ENCODE measurements at regions not wholly inside any gene's neighbourhood (a gene's known extent, or its start where the extent isn't known, plus 50 kb on each side); places are given as distances from the start of the nearest gene placed in this dataset.

- no peak overlapping the region for H3K4me3 ChIP-seq (replicated peaks; ENCODE audit: insufficient read depth, low read length)
- H3K27ac ChIP-seq (replicated peaks) = no peak overlapping the region
- H3K27me3 ChIP-seq (ENCODE audit: insufficient read depth, poor library complexity, severe bottlenecking) = no peaks in the 10 kb centered on the region
- TF ChIP-seq, protein P1, sequence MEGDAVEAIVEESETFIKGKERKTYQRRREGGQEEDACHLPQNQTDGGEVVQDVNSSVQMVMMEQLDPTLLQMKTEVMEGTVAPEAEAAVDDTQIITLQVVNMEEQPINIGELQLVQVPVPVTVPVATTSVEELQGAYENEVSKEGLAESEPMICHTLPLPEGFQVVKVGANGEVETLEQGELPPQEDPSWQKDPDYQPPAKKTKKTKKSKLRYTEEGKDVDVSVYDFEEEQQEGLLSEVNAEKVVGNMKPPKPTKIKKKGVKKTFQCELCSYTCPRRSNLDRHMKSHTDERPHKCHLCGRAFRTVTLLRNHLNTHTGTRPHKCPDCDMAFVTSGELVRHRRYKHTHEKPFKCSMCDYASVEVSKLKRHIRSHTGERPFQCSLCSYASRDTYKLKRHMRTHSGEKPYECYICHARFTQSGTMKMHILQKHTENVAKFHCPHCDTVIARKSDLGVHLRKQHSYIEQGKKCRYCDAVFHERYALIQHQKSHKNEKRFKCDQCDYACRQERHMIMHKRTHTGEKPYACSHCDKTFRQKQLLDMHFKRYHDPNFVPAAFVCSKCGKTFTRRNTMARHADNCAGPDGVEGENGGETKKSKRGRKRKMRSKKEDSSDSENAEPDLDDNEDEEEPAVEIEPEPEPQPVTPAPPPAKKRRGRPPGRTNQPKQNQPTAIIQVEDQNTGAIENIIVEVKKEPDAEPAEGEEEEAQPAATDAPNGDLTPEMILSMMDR (IDR thresholded peaks at IDR 0.05; ENCODE audit: insufficient read depth, low read length) = no peak
- TF ChIP-seq GABPA (IDR thresholded peaks at IDR 0.05; ENCODE audit: low read depth) = no peak
- no peak for TF ChIP-seq SPI1 (IDR thresholded peaks at IDR 0.05; ENCODE audit: borderline replicate concordance, low read depth)
- no peak for DNase-seq (ENCODE audit: low read depth in 1 of 2, low spot score in 1 of 2)
Observed at GRCh38 chr18:54509793-54510192, 81.3 kb upstream of the DYNAP start.

DNA sequence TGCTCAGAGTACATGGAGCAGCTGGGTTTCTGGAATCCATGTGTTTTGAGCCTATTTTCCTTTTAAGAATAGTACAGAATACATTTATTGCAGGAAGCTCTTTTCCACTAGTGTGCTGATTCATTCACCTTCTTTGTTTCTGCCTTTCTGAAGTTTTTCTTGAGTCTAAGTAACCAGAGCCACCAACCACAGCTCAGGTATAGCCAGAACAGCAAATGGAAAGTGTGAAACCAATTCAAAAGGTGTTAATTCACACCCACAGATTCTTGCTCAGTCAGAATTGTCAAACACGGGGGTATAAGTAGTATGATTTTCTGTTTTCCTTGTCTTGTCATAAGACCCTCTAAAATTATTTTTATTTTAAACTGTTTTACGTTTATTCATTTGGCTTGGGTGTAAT is 75.9 kb upstream of the DYNAP start:
- TF ChIP-seq REST (IDR thresholded peaks at IDR 0.05; ENCODE audit: insufficient replicate concordance, low read depth) (no peak), GABPA (IDR thresholded peaks at IDR 0.05; ENCODE audit: low read depth) (no peak), SPI1 (IDR thresholded peaks at IDR 0.05; ENCODE audit: borderline replicate concordance, low read depth) (no peak), POLR2AphosphoS5 (IDR thresholded peaks at IDR 0.05; ENCODE audit: low read depth) (no peak)
- TF ChIP-seq, protein P1 (IDR thresholded peaks at IDR 0.05; ENCODE audit: insufficient read depth, low read length) = no peak
- Histone ChIP-seq H3K27me3 (ENCODE audit: insufficient read depth, poor library complexity, severe bottlenecking) (peaks cover 2% of the 10 kb centered on the region), H3K4me3 (replicated peaks; ENCODE audit: insufficient read depth, low read length) (no peak overlapping the region), H3K27ac (replicated peaks) (no peak overlapping the region)
- DNase-seq (ENCODE audit: low read depth in 1 of 2, low spot score in 1 of 2) = no peak

DNA sequence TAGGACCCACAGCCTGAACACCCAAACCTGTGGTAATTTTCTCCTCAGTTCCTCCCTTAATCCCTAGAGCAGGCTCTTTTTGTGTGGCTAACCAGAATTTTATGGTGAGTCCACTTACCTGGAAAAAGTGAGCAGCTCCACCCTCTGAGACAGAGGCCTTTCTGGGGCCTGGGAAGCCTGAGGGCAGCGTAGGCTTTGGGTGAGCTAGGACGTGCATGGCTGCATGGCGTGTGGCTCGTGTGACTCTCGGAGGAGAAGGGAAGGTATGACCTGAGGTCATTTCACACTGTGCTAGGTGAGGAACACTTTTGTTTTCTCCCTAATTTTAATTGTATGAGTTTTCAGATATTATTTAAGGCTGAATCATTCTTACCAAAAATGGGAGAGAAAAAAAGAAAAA is 73.5 kb upstream of the DYNAP start:
- H3K27ac ChIP-seq (replicated peaks) = no peak overlapping the region
- TF ChIP-seq POLR2AphosphoS5 (IDR thresholded peaks at IDR 0.05; ENCODE audit: low read depth) = no peak

DNA sequence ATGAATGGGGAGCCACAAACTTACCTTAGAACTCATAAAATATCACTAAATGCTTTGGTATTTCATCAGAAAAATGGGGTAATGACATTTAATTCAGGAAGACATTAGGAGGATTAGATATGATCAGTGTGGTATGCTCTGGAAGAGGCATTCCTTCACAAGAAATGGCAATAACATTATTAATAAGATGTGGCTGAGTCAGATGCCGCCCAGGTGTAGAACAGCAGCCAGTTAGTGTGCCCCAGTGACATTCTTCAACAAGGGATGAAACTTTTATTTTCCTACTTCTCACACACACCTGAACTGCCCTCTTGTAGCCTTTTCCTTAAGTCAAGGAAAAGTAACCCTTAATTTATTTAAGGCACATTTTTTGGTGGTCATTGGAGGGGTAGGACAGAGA is 69.2 kb upstream of the DYNAP start:
- Histone ChIP-seq H3K27me3 (ENCODE audit: insufficient read depth, poor library complexity, severe bottlenecking) (no peaks in the 10 kb centered on the region), H3K27ac (replicated peaks) (no peak overlapping the region), H3K4me3 (replicated peaks; ENCODE audit: insufficient read depth, low read length) (no peak overlapping the region)
- TF ChIP-seq, protein P1 (IDR thresholded peaks at IDR 0.05; ENCODE audit: insufficient read depth, low read length) = no peak
- TF ChIP-seq SPI1 (IDR thresholded peaks at IDR 0.05; ENCODE audit: borderline replicate concordance, low read depth) (no peak), POLR2AphosphoS5 (IDR thresholded peaks at IDR 0.05; ENCODE audit: low read depth) (no peak), REST (IDR thresholded peaks at IDR 0.05; ENCODE audit: insufficient replicate concordance, low read depth) (no peak), GABPA (IDR thresholded peaks at IDR 0.05; ENCODE audit: low read depth) (no peak)
- DNase-seq (ENCODE audit: low read depth in 1 of 2, low spot score in 1 of 2) = no peak

More for the DNA sequence above, 73.5 kb upstream of the DYNAP start:
- peaks cover 2% of the 10 kb centered on the region for H3K27me3 ChIP-seq (ENCODE audit: insufficient read depth, poor library complexity, severe bottlenecking)
- DNase-seq (ENCODE audit: low read depth in 1 of 2, low spot score in 1 of 2) = no peak
- H3K4me3 ChIP-seq (replicated peaks; ENCODE audit: insufficient read depth, low read length) = no peak overlapping the region
